ENCODE measurements at regions not wholly inside any gene's neighbourhood (a gene's known extent, or its start where the extent isn't known, plus 50 kb on each side); places are given as distances from the start of the nearest gene placed in this dataset.

DNA sequence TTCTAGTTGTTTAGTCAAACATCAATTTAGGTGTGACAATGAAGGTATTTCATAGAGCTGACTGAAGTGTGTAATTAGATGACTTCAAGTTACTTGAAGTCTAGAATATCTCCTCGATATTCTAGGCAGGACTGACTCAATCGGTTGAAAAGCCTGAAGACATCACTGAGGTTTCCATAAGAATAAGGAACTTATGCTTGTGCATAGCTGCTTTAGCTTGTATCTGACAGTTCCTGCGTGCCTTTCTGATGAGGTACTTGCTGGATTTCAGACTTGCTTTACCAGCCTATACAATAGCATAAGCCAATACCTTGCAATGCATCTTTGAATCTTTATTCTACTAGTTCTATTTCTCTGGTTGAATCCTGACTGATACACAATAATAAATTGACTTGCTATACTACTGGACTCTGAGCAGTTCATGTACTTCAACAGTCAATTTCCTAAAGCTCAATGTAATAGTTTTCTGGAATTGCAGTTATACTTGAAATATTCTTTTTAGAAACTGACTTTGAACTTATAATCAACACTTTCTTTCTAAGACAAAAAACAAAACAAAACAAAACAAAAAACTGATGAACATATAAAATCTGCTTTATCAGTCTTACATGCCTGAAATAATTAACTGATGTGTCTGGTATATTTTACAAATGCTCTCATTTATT lies 1534.8 kb downstream of the SLITRK5 start:
- TF ChIP-seq SMAD3 (CRISPR knock-in tag; IDR thresholded peaks at IDR 0.05; ENCODE audit: borderline replicate concordance) (no peak), SP1 (CRISPR knock-in tag; conservative IDR thresholded peaks at IDR 0.05) (no peak), ATF1 (CRISPR knock-in tag; IDR thresholded peaks at IDR 0.05) (no peak), HMGA2 (CRISPR knock-in tag; IDR thresholded peaks at IDR 0.05) (no peak), ZNF317 (CRISPR knock-in tag; IDR thresholded peaks at IDR 0.05; ENCODE audit: borderline replicate concordance, low read depth) (no peak), FOXP1 (CRISPR knock-in tag; IDR thresholded peaks at IDR 0.05; ENCODE audit: borderline replicate concordance) (no peak), CREM (CRISPR knock-in tag; IDR thresholded peaks at IDR 0.05) (no peak)
- TF ChIP-seq, protein P1, sequence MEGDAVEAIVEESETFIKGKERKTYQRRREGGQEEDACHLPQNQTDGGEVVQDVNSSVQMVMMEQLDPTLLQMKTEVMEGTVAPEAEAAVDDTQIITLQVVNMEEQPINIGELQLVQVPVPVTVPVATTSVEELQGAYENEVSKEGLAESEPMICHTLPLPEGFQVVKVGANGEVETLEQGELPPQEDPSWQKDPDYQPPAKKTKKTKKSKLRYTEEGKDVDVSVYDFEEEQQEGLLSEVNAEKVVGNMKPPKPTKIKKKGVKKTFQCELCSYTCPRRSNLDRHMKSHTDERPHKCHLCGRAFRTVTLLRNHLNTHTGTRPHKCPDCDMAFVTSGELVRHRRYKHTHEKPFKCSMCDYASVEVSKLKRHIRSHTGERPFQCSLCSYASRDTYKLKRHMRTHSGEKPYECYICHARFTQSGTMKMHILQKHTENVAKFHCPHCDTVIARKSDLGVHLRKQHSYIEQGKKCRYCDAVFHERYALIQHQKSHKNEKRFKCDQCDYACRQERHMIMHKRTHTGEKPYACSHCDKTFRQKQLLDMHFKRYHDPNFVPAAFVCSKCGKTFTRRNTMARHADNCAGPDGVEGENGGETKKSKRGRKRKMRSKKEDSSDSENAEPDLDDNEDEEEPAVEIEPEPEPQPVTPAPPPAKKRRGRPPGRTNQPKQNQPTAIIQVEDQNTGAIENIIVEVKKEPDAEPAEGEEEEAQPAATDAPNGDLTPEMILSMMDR (IDR thresholded peaks at IDR 0.05): no peak
- TF ChIP-seq, protein P2, sequence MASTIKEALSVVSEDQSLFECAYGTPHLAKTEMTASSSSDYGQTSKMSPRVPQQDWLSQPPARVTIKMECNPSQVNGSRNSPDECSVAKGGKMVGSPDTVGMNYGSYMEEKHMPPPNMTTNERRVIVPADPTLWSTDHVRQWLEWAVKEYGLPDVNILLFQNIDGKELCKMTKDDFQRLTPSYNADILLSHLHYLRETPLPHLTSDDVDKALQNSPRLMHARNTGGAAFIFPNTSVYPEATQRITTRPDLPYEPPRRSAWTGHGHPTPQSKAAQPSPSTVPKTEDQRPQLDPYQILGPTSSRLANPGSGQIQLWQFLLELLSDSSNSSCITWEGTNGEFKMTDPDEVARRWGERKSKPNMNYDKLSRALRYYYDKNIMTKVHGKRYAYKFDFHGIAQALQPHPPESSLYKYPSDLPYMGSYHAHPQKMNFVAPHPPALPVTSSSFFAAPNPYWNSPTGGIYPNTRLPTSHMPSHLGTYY (CRISPR knock-in tag; IDR thresholded peaks at IDR 0.05): no peak
- TF ChIP-seq, protein P3, sequence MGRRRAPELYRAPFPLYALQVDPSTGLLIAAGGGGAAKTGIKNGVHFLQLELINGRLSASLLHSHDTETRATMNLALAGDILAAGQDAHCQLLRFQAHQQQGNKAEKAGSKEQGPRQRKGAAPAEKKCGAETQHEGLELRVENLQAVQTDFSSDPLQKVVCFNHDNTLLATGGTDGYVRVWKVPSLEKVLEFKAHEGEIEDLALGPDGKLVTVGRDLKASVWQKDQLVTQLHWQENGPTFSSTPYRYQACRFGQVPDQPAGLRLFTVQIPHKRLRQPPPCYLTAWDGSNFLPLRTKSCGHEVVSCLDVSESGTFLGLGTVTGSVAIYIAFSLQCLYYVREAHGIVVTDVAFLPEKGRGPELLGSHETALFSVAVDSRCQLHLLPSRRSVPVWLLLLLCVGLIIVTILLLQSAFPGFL (CRISPR knock-in tag; IDR thresholded peaks at IDR 0.05; ENCODE audit: borderline replicate concordance): no peak
- TF ChIP-seq, protein P4, sequence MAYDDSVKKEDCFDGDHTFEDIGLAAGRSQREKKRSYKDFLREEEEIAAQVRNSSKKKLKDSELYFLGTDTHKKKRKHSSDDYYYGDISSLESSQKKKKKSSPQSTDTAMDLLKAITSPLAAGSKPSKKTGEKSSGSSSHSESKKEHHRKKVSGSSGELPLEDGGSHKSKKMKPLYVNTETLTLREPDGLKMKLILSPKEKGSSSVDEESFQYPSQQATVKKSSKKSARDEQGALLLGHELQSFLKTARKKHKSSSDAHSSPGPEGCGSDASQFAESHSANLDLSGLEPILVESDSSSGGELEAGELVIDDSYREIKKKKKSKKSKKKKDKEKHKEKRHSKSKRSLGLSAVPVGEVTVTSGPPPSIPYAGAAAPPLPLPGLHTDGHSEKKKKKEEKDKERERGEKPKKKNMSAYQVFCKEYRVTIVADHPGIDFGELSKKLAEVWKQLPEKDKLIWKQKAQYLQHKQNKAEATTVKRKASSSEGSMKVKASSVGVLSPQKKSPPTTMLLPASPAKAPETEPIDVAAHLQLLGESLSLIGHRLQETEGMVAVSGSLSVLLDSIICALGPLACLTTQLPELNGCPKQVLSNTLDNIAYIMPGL (CRISPR knock-in tag; IDR thresholded peaks at IDR 0.05): no peak
